Fibroblast of lung (primary cell): ENCODE measurements at regions not wholly inside any gene's neighbourhood (a gene's known extent, or its start where the extent isn't known, plus 50 kb on each side); places are given as distances from the start of the nearest gene placed in this dataset.
"Not testable (repeated sequence)": the region's sequence is repeated elsewhere in the genome, so short reads cannot be mapped to it uniquely, and the experiment has no call there.

Experiments used
- CTCF ChIP-seq, 2 donors: IDR thresholded peaks in 1 of 2; conservative IDR thresholded peaks in 1 of 2; 1 replicate in 1 of 2; 2 replicates in 1 of 2; pipeline ENCODE4 v1.5.1; 2011 to 2012; ENCODE audit warnings: low read length in 2 of 2, control low read depth in 1 of 2, inconsistent platforms in 1 of 2, low read depth in 1 of 2, mild to moderate bottlenecking in 1 of 2
- EZH2 ChIP-seq: IDR thresholded peaks from 2 replicates; pipeline ENCODE4 v1.5.1; 2012; ENCODE audit warnings: low read length, control low read depth, mild to moderate bottlenecking; ENCODE audit errors: missing control alignments

DNA sequence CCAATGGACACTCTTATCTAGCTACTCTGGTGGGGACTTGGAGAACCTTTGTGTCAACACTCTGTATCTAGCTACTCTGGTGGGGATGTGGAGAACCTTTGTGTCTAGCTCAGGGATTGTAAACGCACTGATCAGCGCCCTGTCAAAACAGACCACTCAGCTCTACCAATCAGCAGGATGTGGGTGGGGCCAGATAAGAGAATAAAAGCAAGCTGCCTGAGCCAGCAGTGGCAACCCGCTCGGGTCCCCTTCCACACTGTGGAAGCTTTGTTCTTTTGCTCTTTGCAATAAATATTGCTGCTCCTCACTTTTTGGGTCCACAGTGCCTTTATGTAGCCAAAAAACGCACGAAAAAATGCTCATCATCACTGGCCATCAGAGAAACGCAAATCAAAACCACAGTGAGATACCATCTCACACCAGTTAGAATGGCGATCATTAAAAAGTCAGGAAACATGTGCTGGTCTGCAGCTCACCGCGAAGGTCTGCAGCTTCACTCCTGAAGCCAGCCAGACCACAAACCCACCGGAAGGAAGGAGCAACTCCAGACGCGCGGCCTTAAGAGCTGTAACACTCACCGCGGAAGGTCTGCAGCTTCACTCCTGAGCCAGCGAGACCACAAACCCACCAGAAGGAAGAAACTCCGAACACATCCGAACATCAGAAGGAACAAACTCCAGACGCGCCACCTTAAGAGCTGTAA, 176.3 kb downstream of the TBX18 start:
- TF ChIP-seq CTCF (conservative IDR thresholded peaks at IDR 0.05 in 1 of 2, IDR thresholded peaks at IDR 0.05 in 1 of 2; ENCODE audit: low read depth in 1 of 2, low read length in 2 of 2); EZH2: not testable (repeated sequence)
